Smooth muscle cell of the brain vasculature (primary cell): ENCODE measurements at regions not wholly inside any gene's neighbourhood (a gene's known extent, or its start where the extent isn't known, plus 50 kb on each side); places are given as distances from the start of the nearest gene placed in this dataset.
A peak's percentile ranks its signal among the peaks of the same experiment; 100 is the strongest.
"Not testable (repeated sequence)": the region's sequence is repeated elsewhere in the genome, so short reads cannot be mapped to it uniquely, and the experiment has no call there.

Experiments
- DNase-seq: peaks from one replicate; pipeline ENCODE4 v3.0.0-alpha.2; 2012; ENCODE audit warnings: low read depth, low spot score

DNA sequence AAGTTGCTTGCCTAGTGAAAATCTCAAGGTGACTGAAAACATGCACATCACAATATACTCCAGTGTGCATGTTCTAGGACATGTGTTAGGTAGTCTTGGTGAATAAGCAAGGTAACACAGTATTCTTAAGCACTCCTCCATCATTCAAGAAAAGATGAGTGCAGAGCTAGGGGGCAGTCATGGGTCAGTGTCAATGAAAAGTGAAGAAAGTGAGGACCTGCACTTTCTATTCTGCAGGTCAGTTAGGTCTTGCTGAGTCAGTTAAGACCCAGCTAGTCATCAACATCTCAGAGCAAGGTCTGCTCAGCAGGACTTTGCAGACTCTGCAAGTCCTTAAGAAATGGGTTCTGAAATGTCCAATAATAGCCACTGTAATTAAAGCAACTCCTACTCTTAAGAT is 754.1 kb downstream of the TTLL7 start:
- not testable (repeated sequence) for DNase-seq

DNA sequence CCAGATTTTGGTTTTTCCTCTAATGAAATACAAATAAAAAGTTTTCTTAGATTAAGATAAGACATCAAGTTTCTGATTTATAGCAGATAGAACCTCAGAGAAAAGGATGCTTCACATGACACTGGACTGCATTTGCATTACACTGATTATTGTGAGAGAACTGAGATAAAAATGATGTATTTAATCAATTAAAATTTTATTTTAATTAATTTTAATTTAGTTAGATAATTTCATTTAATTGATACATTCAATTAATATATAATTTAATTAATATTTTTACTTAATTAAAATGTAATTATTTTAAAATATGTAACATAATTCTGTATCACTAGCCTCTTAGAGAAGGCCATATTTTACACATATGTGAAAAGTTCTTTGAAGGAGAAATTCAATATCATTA is 759.4 kb downstream of the TTLL7 start:
- not testable (repeated sequence) for DNase-seq

DNA sequence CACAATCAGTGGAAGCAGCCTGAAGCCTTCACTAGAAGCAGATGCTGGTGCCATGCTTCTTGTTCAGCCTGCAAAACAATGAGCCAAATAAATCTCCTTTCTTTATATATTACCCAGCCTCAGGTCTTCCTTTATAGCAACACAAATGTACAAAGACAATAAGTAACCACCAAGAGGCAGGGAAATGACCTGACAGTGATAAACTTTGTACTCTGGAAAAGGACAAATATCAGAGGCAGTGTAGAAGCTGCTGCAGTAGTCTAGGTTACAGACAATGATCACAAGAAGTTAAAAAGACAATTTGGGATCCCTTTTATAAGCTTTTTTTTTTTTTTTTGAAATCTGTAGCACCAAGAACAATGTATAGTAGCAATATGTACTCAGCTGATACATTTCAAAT is 760.3 kb downstream of the TTLL7 start:
- DNase-seq, result not testable (repeated sequence)

DNA sequence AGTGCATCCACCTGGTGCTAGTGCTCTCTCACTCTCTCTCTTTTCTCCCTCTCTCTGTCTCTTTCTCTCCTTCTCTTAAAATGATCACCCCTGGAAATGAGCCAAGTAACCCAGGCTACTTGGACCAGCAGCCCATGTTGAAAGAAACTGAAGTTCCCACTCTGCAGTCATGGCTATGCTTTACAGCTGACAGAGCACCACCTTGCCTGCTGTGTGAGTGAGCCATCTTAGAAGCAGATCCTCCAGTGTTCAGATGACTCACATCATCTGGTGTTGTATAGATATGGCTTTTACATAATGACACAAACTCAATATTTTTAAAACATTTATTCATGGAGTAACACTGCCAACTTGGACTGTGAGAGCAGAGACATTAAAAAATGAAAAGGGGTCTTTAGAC is 779.1 kb downstream of the TTLL7 start:
- not testable (repeated sequence) for DNase-seq

DNA sequence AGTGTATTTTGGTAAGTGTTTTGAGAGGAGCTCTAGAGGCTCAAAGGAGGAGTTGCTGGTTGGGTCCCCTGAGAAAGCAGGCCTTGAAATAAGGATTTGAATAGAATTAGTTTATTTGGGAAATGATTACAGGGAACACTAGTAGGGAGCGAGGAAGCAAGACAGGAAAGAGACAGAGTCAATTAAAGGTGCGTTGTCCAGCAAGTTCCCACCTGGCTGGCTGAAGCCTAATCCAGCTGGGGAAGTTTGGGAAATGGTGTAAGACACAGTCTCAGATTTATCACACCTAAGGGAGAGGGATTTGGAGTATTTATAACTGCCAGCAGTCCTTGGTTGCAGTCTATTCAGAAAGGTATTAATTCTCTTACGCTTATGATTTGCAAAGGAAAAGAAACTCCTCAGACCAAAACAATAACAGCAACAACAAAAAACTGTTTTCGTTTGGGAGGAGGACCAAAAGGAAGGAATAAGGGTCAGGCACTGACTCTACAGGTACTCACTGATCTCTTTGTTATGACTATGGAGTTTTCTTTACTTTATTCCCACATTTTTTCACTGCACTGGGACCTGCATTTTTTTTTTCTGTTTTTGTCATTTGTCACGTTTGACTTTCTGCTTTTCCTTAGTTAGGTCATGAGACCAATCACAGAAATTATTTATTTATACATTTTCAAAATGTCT is 780.8 kb downstream of the TTLL7 start:
- not testable (repeated sequence) for DNase-seq

DNA sequence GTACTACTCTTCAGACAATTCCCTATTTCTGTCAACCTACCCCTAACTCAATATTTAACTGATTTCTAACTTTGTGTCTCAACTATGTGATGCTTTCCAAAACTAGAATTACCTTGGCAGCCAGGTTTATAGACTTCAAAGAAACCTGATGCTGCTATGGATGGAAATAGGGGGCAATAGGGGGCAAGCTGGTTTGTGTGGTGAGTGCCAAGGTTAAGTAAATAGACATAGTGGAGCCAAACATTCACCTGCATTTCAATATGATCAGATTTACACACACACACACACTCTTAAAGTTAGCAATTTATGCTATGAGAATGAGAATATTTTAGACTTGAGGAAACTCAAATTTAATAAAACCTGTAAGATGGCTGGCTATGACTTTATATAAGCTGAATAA is 784.6 kb downstream of the TTLL7 start:
- not testable (repeated sequence) for DNase-seq

DNA sequence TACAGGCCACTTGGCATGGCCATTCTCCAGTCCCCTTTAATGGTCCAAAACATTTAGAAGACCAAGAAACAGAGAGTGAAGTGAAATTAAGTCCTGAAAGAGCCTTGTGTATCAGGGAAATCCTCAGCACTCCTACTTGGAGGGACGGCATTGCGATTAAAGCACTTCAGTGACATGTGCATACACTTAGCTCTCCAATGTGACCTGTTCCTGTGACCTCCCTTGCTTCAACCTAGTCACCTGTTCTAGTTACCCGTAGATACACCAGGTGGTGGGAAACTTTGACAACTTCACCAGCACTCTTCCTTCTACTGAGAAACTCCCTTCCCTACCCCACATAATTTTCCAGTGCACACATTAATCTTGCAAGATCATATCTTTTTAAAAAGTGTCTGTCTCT is 785.3 kb downstream of the TTLL7 start:
- DNase-seq, result not testable (repeated sequence)

DNA sequence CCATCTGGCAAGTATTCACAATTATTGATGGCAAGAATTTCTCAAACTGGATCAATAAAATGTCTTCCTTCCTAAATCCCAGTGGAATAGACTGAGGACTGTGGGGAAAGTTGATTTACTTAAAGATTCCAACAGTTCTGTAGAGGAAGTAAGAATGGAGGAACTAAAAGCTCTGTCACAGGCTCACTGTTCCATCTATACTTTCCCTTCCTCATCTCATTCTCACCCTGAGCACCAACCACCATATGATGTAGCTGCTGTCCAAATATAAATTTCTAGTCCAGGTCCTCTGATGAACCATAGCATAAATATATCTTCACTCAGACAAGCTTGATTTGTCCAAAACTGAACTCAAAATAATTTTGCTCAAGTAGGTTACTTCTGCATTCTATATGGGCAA is 786.9 kb downstream of the TTLL7 start:
- not testable (repeated sequence) for DNase-seq

DNA sequence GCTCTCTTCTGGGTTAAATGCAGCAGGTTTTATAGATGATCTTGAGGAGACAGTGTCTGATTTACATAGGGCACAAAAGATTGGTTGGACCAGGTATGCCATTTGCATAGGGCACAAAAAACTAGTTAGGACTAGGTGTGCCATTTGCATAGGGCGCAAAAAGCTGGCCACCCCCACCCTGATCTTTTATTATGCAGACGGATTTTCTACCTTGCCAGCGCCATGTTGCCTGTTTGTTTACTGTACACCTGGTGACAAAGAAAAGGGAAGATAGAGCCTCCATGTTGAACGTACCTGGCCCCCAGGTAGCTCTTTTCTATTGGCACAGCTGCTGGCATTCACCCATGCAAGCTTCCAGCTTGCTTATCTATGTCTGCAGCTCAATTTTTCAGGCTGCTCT is 790.4 kb downstream of the TTLL7 start:
- not testable (repeated sequence) for DNase-seq

DNA sequence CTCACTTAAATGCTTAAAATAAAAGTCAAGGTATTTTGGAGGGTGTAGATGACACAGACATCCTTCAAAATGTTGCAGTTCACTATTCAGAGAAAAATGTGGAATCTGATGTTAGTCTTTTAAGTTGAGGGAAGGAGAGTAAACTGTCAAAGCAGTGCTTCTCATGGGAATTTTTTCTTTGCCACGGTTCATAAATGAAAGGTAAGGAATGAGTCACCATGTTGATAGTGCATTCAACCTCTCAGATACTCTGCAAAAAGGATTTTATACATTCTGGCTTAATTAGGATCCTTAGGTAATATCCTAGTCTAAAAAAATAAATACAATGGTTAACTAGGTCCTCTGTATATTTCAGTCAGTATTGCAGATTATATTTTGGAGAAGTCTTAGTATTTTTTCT is 804.3 kb downstream of the TTLL7 start:
- not testable (repeated sequence) for DNase-seq

DNA sequence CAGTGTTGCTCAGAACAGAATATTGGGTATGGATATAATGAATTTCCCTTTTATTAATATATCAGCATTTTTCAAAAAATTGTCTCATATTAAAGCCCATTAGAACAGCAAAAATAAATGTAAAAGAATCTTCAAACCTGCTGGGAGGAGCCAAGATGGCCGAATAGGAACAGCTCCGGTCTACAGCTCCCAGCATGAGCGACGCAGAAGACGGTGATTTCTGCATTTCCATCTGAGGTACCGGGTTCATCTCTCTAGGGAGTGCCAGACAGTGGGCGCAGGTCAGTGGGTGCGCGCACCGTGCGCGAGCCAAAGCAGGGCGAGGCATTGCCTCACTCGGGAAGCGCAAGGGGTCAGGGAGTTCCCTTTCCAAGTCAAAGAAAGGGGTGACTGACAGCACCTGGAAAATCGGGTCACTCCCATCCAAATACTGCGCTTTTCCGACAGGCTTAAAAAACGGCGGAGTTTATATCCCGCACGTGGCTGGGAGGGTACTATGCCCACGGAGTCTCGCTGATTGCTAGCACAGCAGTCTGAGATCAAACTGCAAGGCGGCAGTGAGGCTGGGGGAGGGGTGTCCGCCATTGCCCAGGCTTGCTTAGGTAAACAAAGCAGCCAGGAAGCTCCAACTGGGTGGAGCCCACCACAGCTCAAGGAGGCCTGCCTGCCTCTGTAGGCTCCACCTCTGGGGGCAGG is 816.8 kb downstream of the TTLL7 start:
- DNase-seq, result not testable (repeated sequence)

DNA sequence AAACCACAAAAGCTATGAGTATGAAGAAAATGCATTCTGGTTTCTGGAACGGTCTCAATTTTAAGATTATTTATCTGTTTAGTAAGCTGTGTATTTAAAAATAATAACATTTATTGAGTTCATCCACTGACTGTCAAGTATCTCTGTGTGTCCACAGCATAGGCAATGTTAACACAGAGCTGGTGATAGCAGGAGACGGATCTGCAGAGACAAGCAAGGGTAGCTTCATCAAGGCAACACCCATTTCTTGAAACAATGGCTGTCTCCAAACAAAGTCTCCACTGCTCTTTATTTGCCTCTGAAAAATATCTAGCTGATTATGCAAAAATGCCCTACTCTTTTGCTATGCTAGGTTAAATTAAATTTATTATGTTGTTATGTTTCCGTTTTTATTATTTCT is 818.3 kb downstream of the TTLL7 start:
- not testable (repeated sequence) for DNase-seq

DNA sequence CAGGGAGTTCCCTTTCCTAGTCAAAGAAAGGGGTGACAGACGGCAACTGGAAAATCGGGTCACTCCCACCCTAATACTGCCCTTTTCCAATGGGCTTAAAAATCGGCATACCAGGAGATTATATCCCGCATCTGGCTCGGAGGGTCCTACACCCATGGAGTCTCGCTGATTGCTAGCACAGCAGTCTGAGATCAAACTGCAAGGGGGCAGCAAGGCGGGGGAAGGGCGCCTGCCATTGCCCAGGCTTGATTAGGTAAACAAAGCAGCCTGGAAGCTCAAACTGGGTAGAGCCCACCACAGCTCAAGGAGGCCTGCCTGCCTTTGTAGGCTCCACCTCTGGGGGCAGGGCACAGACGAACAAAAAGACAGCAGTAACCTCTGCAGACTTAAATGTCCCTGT is 831.3 kb downstream of the TTLL7 start:
- not testable (repeated sequence) for DNase-seq

DNA sequence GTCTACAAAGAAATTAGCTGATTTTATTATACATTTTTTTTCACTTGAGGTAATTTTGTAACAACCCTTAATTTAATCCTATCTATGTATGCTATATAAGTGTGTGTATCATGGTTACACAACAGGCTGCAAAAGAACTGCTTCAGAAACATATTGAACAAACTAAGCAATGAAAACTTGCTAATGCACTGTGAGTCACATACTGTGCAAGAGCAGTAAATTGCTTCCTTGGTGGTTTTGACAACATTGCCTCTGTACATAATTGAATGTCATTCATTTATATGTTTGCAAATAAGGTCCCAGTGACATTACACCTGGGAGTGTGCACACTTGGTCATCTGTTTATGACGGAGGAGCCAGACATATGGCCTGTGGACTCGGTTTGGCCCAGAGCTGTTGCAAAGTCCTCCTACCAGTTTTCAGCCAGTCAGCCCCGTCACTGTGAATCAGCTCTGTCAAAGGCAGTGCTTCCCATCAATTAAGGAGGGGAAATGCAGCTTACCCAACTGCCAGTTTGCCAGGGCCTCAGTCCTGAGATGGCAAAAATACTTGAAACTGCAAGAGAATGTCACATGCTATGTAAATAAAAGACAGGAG is 835.0 kb downstream of the TTLL7 start:
- not testable (repeated sequence) for DNase-seq

DNA sequence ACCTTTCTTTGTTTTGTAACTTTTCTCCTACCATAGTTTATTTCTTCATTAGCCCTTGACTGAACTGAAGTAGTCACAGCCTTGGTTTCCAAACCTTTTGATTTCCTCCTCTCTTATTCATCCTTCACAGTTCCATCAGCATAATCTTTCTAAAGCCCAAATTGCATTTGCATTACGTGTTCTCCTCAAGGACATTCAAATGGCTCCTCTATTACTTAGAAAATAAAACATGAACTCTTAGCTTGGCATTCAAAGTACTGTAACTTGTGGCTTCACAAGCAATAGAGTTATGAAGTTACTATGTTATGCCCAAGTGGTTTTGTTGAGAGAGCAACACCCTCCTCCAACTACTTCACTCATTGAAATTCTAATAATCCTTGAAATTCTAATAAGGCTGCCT is 840.0 kb downstream of the TTLL7 start:
- DNase-seq, result not testable (repeated sequence)

DNA sequence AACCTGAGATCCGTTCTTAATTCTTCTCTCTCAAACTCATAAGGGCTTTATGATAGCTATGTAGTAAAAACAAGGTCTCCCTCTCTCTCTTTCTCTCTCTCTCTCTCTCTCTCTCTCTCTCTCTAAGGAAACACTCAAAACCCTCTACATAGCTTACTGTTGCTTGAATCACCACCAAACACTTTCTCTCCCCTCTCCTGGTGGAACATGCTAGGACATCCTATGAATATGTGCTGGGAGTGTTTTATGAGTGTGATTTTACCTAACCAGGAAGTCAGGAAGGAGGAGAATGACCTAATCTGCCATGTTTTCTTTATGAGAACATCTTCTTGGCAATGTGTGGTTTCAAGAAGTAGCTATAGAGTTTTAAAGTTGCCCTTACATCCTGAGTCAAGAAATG is 844.6 kb downstream of the TTLL7 start:
- DNase-seq, result not testable (repeated sequence)

DNA sequence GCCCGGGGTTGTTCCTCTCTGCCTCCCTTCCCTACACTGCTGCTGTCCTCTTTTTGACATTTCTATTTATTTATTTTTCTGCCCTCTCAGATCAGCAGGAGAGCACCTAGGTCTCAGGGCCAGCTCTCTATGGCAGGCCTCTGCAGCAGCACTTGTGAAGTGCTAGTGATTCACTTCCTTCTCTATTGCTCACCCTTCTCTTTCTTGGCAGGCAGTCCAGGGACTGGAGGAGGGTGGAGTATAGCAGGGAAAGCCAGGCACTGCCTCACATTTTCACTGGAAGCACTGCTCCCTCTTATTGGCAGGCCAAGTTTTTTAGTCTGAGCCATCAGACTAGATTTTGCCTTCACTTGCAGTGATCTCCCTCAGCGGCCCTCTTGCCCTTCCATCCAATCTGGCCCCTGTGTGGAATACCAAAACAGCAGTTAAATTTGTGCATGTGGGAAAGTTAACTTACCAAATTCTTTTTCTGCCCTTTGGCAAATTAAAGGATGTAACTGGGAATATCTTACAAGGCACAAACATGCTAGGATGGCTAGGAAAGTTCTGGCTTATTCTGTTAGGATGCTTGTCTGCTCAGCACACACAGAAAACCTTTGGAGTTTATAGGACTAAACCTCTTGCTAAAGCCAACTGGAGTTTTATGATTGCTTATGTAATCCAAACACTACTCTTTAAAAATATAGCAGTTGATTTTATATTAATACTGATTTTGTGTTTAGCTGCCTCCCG is 847.6 kb downstream of the TTLL7 start:
- DNase-seq, result peak; percentile 37

DNA sequence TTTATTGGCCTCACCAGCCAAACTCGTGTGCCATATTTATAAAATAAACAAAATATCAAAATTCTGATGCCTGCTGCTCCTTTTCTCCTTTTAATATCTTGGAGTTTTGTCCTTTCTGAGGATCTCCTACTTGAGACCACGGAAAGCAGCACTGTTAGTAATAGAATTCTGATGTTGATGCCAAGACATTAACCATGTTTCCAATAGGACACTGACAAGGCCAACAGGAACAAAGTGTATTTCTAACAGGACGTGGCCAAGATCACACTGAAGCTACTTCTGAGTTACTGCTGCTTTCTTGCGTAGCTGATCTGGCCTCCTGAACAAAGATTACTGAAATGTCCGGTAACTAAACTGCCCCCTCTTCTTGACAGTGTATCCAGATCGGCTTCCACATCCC is 848.5 kb downstream of the TTLL7 start:
- not testable (repeated sequence) for DNase-seq

DNA sequence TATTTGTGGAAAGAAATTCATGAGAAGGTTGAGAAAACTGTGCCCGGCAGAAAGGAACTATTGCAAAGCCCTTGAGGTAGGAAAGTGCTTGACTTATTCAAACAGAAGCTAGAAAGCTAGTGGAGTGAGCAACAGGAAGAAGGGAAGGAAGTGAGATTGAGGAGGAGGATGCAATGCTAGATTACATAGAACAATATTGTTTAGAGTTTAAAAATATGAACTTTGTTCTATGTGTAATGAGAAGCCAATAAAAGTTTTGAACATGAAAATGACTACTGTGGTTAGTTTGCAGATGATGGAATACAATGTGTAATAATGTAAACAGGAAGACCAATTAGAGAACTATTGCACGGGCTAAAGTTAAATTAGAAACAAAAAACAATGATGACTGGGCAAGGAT is 853.1 kb downstream of the TTLL7 start:
- not testable (repeated sequence) for DNase-seq

DNA sequence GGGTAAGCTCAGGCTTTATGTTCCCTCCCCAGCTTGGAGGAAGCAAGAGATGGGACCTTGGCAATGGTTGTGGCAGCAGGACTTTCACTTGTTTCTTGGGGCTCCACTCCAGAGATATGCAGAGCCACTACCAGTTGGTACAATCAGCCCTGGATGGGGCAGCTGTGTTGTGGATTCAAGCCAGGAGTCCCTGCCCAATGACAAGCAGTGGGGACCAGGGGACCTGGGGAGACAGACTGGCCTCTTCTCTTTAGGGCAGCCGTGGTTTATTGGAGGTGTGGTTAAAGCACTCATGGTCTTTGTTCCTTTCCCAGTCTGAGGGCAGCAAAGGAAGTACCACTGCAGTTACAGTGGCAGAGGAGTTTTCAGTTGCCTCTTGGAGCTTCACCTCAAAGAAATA is 856.1 kb downstream of the TTLL7 start:
- DNase-seq, result not testable (repeated sequence)

DNA sequence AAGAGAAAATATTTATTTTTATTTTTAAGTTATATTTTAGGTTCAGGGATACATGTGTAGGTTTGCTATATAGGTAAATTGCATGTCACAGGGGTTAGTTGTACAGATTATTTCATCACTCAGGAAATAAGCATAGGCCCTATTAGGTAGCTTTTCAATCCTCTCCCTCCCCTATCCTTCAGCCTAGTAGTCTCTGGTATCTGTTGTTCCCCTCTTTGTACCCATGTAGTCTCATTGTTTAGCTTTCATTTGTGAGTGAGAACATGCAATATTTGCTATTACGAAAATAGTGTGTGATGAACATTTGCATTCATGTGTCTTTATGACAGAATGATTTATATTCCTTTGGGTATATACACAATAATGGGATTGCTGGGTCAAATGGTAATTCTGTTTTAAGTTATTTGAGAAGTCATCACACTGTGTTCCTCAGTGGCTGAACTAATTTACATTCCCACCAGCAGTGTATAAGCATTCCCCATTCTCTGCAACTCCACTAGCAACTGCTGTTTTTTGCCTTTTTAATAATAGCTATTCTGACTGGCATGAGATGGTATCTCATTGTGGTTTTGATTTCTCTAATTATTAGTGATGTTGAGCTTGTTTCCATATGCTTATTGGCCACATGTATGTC is 863.3 kb downstream of the TTLL7 start:
- DNase-seq, result not testable (repeated sequence)
